H1 (cell line): ENCODE measurements at regions not wholly inside any gene's neighbourhood (a gene's known extent, or its start where the extent isn't known, plus 50 kb on each side); places are given as distances from the start of the nearest gene placed in this dataset.

Experiments
- CTCF ChIA-PET: fragments of 300-600 bp; sonication (Branson Sonifier 250); formaldehyde crosslinking; loops from one replicate; lab custom pipeline; 2021; ENCODE audit not compliant: partially characterized antibody; lab: Charles Lee
- POLR2A ChIA-PET: fragments of 300-600 bp; sonication (Branson Sonifier 250); formaldehyde crosslinking; loops from one replicate; lab custom pipeline; 2021; ENCODE audit warnings: inconsistent platforms; ENCODE audit not compliant: partially characterized antibody; lab: Charles Lee
- DNase-seq, 2 experiments: peaks; one replicate each; pipeline versions ENCODE4 v3.0.0 to v3.0.0-alpha.2; 2010 to 2022; ENCODE audit warnings: low spot score in 2 of 2, low read depth in 1 of 2, mixed read lengths in 1 of 2
- FAIRE-seq: peaks from 2 replicates; lab custom pipeline; 2011; peaks lifted over from hg19 to GRCh38; lab: Jason Lieb, UNC
- H2AFZ ChIP-seq: 2 replicates; pipeline ENCODE4 v1.8.1; 2012; ENCODE audit warnings: low read length, inconsistent platforms
- H2AK5ac ChIP-seq: 2 replicates; pipeline ENCODE4 v1.6.1; 2013; ENCODE audit warnings: low read depth, low read length
- H2BK120ac ChIP-seq: replicated peaks from 2 replicates; pipeline ENCODE3; 2013; ENCODE audit warnings: low read depth, low read length, inconsistent platforms
- H2BK12ac ChIP-seq: 2 replicates; pipeline ENCODE4 v1.6.1; 2013; ENCODE audit warnings: low read depth, low read length
- H2BK15ac ChIP-seq: 2 replicates; pipeline ENCODE4 v1.6.1; 2013; ENCODE audit warnings: low read length
- H2BK20ac ChIP-seq: 2 replicates; pipeline ENCODE4 v1.6.1; 2013; ENCODE audit warnings: low read length
- H2BK5ac ChIP-seq: 2 replicates; pipeline ENCODE4 v1.6.1; 2013; ENCODE audit warnings: low read depth, low read length
- H3K14ac ChIP-seq: 2 replicates; pipeline ENCODE4 v1.6.1; 2013; ENCODE audit warnings: inconsistent platforms; ENCODE audit not compliant: insufficient read length
- H3K18ac ChIP-seq: 2 replicates; pipeline ENCODE4 v1.6.1; 2013; ENCODE audit warnings: low read length; ENCODE audit errors: extremely low read depth
- H3K23ac ChIP-seq: 2 replicates; pipeline ENCODE4 v1.6.1; 2013; ENCODE audit warnings: inconsistent platforms; ENCODE audit not compliant: insufficient read length
- H3K23me2 ChIP-seq: 2 replicates; pipeline ENCODE4 v1.6.1; 2013; ENCODE audit warnings: low read depth, low read length
- H3K27ac ChIP-seq: 2 replicates; pipeline ENCODE4 v1.6.1; 2011; ENCODE audit warnings: low read depth, low read length, inconsistent platforms
- H3K27me3 ChIP-seq, 4 experiments: replicated peaks in 1 of 4; 1 replicate in 1 of 4; 2 replicates in 3 of 4; pipeline versions ENCODE4 v1.6.1 to v1.8.1; 2011 to 2013; ENCODE audit warnings: low read length in 3 of 4, mild to moderate bottlenecking in 3 of 4, inconsistent platforms in 2 of 4, mixed read lengths in 2 of 4, moderate library complexity in 1 of 4; ENCODE audit not compliant: control insufficient read depth in 3 of 4, insufficient read depth in 3 of 4; ENCODE audit errors: extremely low read depth in 1 of 4
- H3K36me3 ChIP-seq, 4 experiments: 2 replicates each; pipeline versions ENCODE4 v1.6.1 to v1.8.1; 2011 to 2013; ENCODE audit warnings: mild to moderate bottlenecking in 4 of 4, low read length in 3 of 4, moderate library complexity in 2 of 4, control low read depth in 1 of 4, inconsistent platforms in 1 of 4; ENCODE audit not compliant: insufficient read depth in 4 of 4, control insufficient read depth in 2 of 4
- H3K4ac ChIP-seq: replicated peaks from 2 replicates; pipeline ENCODE3; 2013; ENCODE audit warnings: low read length, low read depth, mixed read lengths, inconsistent platforms; ENCODE audit not compliant: insufficient read length
- H3K4me1 ChIP-seq, 4 experiments: replicated peaks in 1 of 4; 1 replicate in 1 of 4; 2 replicates in 3 of 4; pipeline versions ENCODE4 v1.6.1 to v1.8.1; 2011 to 2013; ENCODE audit warnings: low read length in 3 of 4, inconsistent platforms in 2 of 4, mixed read lengths in 1 of 4; ENCODE audit not compliant: insufficient read depth in 4 of 4, control insufficient read depth in 3 of 4
- H3K4me2 ChIP-seq, 2 experiments: 2 replicates each; pipeline versions ENCODE4 v1.6.1 to v1.8.1; 2011 to 2013; ENCODE audit warnings: low read depth in 2 of 2, low read length in 2 of 2, control low read depth in 1 of 2, inconsistent platforms in 1 of 2, mild to moderate bottlenecking in 1 of 2; ENCODE audit not compliant: insufficient read depth in 1 of 2
- H3K4me3 ChIP-seq, 4 experiments: fragments of 200-600, 300-600 bp in 1 of 4; sonication (generic), shearing (Covaris generic), sonication (Bioruptor Twin) in 1 of 4; 2 replicates each; pipeline versions ENCODE4 v1.5.1 to v1.8.1; 2011 to 2016; ENCODE audit warnings: low read length in 4 of 4, low read depth in 3 of 4, control low read depth in 2 of 4, inconsistent platforms in 2 of 4, mild to moderate bottlenecking in 2 of 4, mixed read lengths in 1 of 4, moderate library complexity in 1 of 4; ENCODE audit not compliant: insufficient read depth in 2 of 4; ENCODE audit errors: extremely low read depth in 1 of 4
- H3K56ac ChIP-seq: replicated peaks from 2 replicates; pipeline ENCODE3; 2013; ENCODE audit warnings: low read depth, mild to moderate bottlenecking, mixed read lengths, low read length, inconsistent platforms; ENCODE audit not compliant: insufficient read length
- H3K79me1 ChIP-seq: 2 replicates; pipeline ENCODE4 v1.6.1; 2013; ENCODE audit warnings: low read depth, low read length, control low read depth
- H3K79me2 ChIP-seq, 2 experiments: 2 replicates each; pipeline versions ENCODE4 v1.6.1 to v1.8.1; 2012 to 2013; ENCODE audit warnings: low read length in 2 of 2, mild to moderate bottlenecking in 2 of 2, inconsistent platforms in 1 of 2; ENCODE audit not compliant: insufficient read depth in 2 of 2, control insufficient read depth in 1 of 2
- H3K9ac ChIP-seq, 4 experiments: replicated peaks in 1 of 4; 1 replicate in 1 of 4; 2 replicates in 3 of 4; pipeline versions ENCODE4 v1.6.1 to v1.8.1; 2011 to 2013; ENCODE audit warnings: low read depth in 3 of 4, low read length in 3 of 4, control low read depth in 2 of 4, mild to moderate bottlenecking in 2 of 4, moderate library complexity in 2 of 4, inconsistent platforms in 1 of 4; ENCODE audit errors: extremely low read depth in 1 of 4
- H3K9me3 ChIP-seq, 2 experiments: 2 replicates each; pipeline versions ENCODE4 v1.6.1 to v1.8.1; 2012 to 2013; ENCODE audit warnings: mild to moderate bottlenecking in 2 of 2, moderate library complexity in 2 of 2, control low read depth in 1 of 2, inconsistent platforms in 1 of 2, low read depth in 1 of 2, low read length in 1 of 2, mixed read lengths in 1 of 2; ENCODE audit not compliant: insufficient read depth in 2 of 2
- H4K20me1 ChIP-seq, 2 experiments: replicated peaks in 1 of 2; 2 replicates each; pipeline versions ENCODE3 to v1.8.1; 2011 to 2013; ENCODE audit warnings: inconsistent platforms in 2 of 2, low read length in 2 of 2, mild to moderate bottlenecking in 1 of 2; ENCODE audit not compliant: insufficient read depth in 2 of 2, control insufficient read depth in 1 of 2
- H4K5ac ChIP-seq: 2 replicates; pipeline ENCODE4 v1.6.1; 2013; ENCODE audit warnings: low read length, low read depth, mixed read lengths, inconsistent platforms; ENCODE audit not compliant: insufficient read length
- H4K8ac ChIP-seq: 2 replicates; pipeline ENCODE4 v1.8.0; 2013; ENCODE audit warnings: mild to moderate bottlenecking, moderate library complexity, low read length, inconsistent platforms; ENCODE audit not compliant: insufficient read depth; ENCODE audit errors: extremely low read depth
- H4K91ac ChIP-seq: replicated peaks from 2 replicates; pipeline ENCODE3; 2013; ENCODE audit warnings: low read length, mixed read lengths, inconsistent platforms; ENCODE audit not compliant: insufficient read length
- ATF2 ChIP-seq: IDR thresholded peaks from 2 replicates; pipeline ENCODE4 v1.6.1; 2012; ENCODE audit warnings: low read length, inconsistent platforms
- CBX8 ChIP-seq: fragments of 300-800, 300-1000 bp; sonication (generic); IDR thresholded peaks from 2 replicates; pipeline ENCODE4 v1.7.1; 2016; ENCODE audit warnings: low read depth, low read length, borderline replicate concordance
- EGR1 ChIP-seq: IDR thresholded peaks from 2 replicates; pipeline ENCODE4 v1.6.1; 2011; ENCODE audit warnings: low read depth, low read length, borderline replicate concordance
- MAX ChIP-seq: IDR thresholded peaks from 2 replicates; pipeline ENCODE4 v1.6.1; 2012; ENCODE audit warnings: inconsistent platforms
- RNF2 ChIP-seq: fragments of 200-900, 300-1000 bp; sonication (generic); IDR thresholded peaks from 2 replicates; pipeline ENCODE4 v1.7.1; 2016; ENCODE audit warnings: borderline replicate concordance, low read depth, mild to moderate bottlenecking, antibody characterized with exemption, low read length; ENCODE audit not compliant: poor library complexity, severe bottlenecking; ENCODE audit errors: missing control alignments
- SRF ChIP-seq: IDR thresholded peaks from 2 replicates; pipeline ENCODE4 v1.6.1; 2011; ENCODE audit warnings: mild to moderate bottlenecking, low read depth, low read length, moderate library complexity
- YY1 ChIP-seq: IDR thresholded peaks from 2 replicates; pipeline ENCODE4 v1.6.1; 2011; ENCODE audit warnings: low read depth, mild to moderate bottlenecking, low read length
- ZNF274 ChIP-seq: IDR thresholded peaks from 2 replicates; pipeline ENCODE4 v1.7.0; 2012; ENCODE audit warnings: low read length, borderline replicate concordance; ENCODE audit errors: extremely low read depth
- WGBS, 2 experiments: shearing (Covaris generic) in 1 of 2; methylation state at CpG; one replicate each; pipeline versions ENCODE4 v1.1.6 to v1.1.7; 2013 to 2015; ENCODE audit warnings: low lambda C conversion rate in 2 of 2, mixed read lengths in 2 of 2, inconsistent platforms in 1 of 2, low coverage in 1 of 2, missing lambda C conversion rate in 1 of 2; ENCODE audit not compliant: insufficient replicate concordance in 2 of 2, insufficient coverage in 1 of 2, insufficient read length in 1 of 2; ENCODE audit errors: extremely low coverage in 1 of 2, missing lambda C conversion rate in 1 of 2; 5-methylcytosine and 5-hydroxymethylcytosine counted together

- H4K20me1 ChIP-seq, result no peaks in the 10 kb centered on the region
- CTCF ChIA-PET, result interaction anchor here (1.1 kb wide), 1 partner anchor 13 kb away, joined by 3 read pairs; no protein-coding TSS in a partner anchor
- H3K23ac ChIP-seq, result no peak overlapping the region
- no peaks in the 10 kb centered on the region for H3K23me2 ChIP-seq
- no peak overlapping the region for H4K5ac ChIP-seq
- H3K4ac ChIP-seq, result no peak overlapping the region
- POLR2A ChIA-PET, result no interaction called here
- no peak overlapping the region for H2BK120ac ChIP-seq
- H3K4me3 ChIP-seq, result no peak overlapping the region
- H3K36me3 ChIP-seq, result no peaks in the 10 kb centered on the region
- H4K8ac ChIP-seq, result no peak overlapping the region
- H3K79me2 ChIP-seq, result no peaks in the 10 kb centered on the region
- H3K18ac ChIP-seq, result no peak overlapping the region
- H3K27me3 ChIP-seq, result no peaks in the 10 kb centered on the region
- H3K9me3 ChIP-seq, result no peaks in the 10 kb centered on the region
- H2BK15ac ChIP-seq, result no peak overlapping the region
- no peak overlapping the region for H2AK5ac ChIP-seq
- 63% methylated on average over 3 of the region's 3 CpGs; no CpG with 5 or more reads in 1 of the 2 experiments for WGBS, 2 experiments
- no peak overlapping the region for H2BK20ac ChIP-seq
- H3K14ac ChIP-seq, result no peak overlapping the region
- no peak overlapping the region for H3K27ac ChIP-seq
- no peak overlapping the region for H2BK5ac ChIP-seq
- peaks cover 2 to 3% (median 2%) of the 10 kb centered on the region in 4 experiments; a peak in 5 of 7 replicates for H3K4me1 ChIP-seq
- no peak overlapping the region for H3K4me2 ChIP-seq
- H2AFZ ChIP-seq, result no peak overlapping the region
- FAIRE-seq (no peak), DNase-seq (no peak)
- no peak overlapping the region for H2BK12ac ChIP-seq
- H3K56ac ChIP-seq, result no peak overlapping the region
- no peaks in the 10 kb centered on the region for H3K79me1 ChIP-seq
- H4K91ac ChIP-seq, result no peak overlapping the region
- H3K9ac ChIP-seq, result no peak overlapping the region
- TF ChIP-seq ATF2, result no peak
- TF ChIP-seq ZNF274, result no peak
- no peak for TF ChIP-seq SRF
- TF ChIP-seq YY1, result no peak
- no peak for TF ChIP-seq MAX
- TF ChIP-seq EGR1, result no peak
- TF ChIP-seq CBX8, result no peak
- no peak for TF ChIP-seq RNF2
Observed at GRCh38 chr13:50598338-50598737, 245.2 kb downstream of the DLEU7 start.
